K562 (cell line): ENCODE measurements at regions not wholly inside any gene's neighbourhood (a gene's known extent, or its start where the extent isn't known, plus 50 kb on each side); places are given as distances from the start of the nearest gene placed in this dataset.

ENCODE experiments used
- BRD9 ChIP-seq: fragments of 450-650 bp; IDR thresholded peaks from 2 replicates; pipeline ENCODE4 v1.6.1; 2018; ENCODE audit warnings: low read depth; ENCODE audit not compliant: partially characterized antibody
- FOSL1 ChIP-seq: fragments of 200-800 bp; sonication (Bioruptor generic); conservative IDR thresholded peaks from 2 replicates; pipeline ENCODE4 v1.6.1; 2016; ENCODE audit warnings: missing genetic modification characterization, missing compliant biosample characterization
- GABPA ChIP-seq: fragments of 200-800 bp; sonication (Bioruptor generic); conservative IDR thresholded peaks from 2 replicates; pipeline ENCODE4 v1.6.1; 2016; ENCODE audit warnings: low read depth, missing genetic modification characterization, missing compliant biosample characterization
- GTF2E2 ChIP-seq: fragments of 200-800 bp; sonication (Bioruptor generic); IDR thresholded peaks from 2 replicates; pipeline ENCODE4 v1.6.1; 2016; ENCODE audit warnings: missing genetic modification characterization, missing compliant biosample characterization
- POLR2A ChIP-seq: fragments of 450-650 bp; conservative IDR thresholded peaks from 2 replicates; pipeline ENCODE4 v1.6.1; 2016
- POLR2AphosphoS2 ChIP-seq: IDR thresholded peaks from 2 replicates; pipeline ENCODE4 v1.6.1; 2012; ENCODE audit warnings: low read length, improper control_type of control experiment
- RAD51 ChIP-seq: fragments of 450-650 bp; IDR thresholded peaks from 2 replicates; pipeline ENCODE4 v1.7.1; 2016; ENCODE audit warnings: low read depth, mild to moderate bottlenecking, borderline replicate concordance
- REST ChIP-seq, 2 experiments: fragments of 450-650 bp; formaldehyde crosslinking in 1 of 2; IDR thresholded peaks; 2 replicates each; pipeline versions ENCODE4 v1.4.0 to v1.6.1; 2014 to 2020; ENCODE audit warnings: mild to moderate bottlenecking in 2 of 2, borderline replicate concordance in 1 of 2, low read depth in 1 of 2
- RFX5 ChIP-seq: IDR thresholded peaks from 2 replicates; pipeline ENCODE4 v1.6.1; 2011; ENCODE audit warnings: low read depth, mild to moderate bottlenecking, improper control_type of control experiment, low read length
- SP1 ChIP-seq: sonication (generic); formaldehyde crosslinking; IDR thresholded peaks from 2 replicates; pipeline ENCODE4 v1.8.1; 2022; ENCODE audit warnings: mild to moderate bottlenecking, missing genetic modification reagents
- TEAD1 ChIP-seq, 2 experiments: fragments of 450-650 bp in 1 of 2; sonication (generic) in 1 of 2; formaldehyde crosslinking; IDR thresholded peaks; 2 replicates each; pipeline versions ENCODE4 v1.4.0 to v1.8.0; 2020 to 2022; ENCODE audit warnings: mild to moderate bottlenecking in 2 of 2, missing genetic modification reagents in 1 of 2
- ZBTB1 ChIP-seq: sonication (generic); formaldehyde crosslinking; IDR thresholded peaks from 2 replicates; pipeline ENCODE4 v1.8.1; 2023; ENCODE audit warnings: missing genetic modification reagents, low read depth, mild to moderate bottlenecking, borderline replicate concordance
- TF ChIP-seq, protein P1 (sequence below): sonication (generic); formaldehyde crosslinking; IDR thresholded peaks from 2 replicates; pipeline ENCODE4 v1.8.1; 2023; ENCODE audit warnings: mild to moderate bottlenecking, missing genetic modification reagents
- TF ChIP-seq, protein P2 (sequence below), 3 experiments: IDR thresholded peaks in 2 of 3; conservative IDR thresholded peaks in 1 of 3; 2 replicates each; pipeline ENCODE4 v1.5.1; 2011 to 2012; ENCODE audit warnings: low read length in 3 of 3, mild to moderate bottlenecking in 3 of 3, control low read depth in 2 of 3, improper control_type of control experiment in 1 of 3, inconsistent platforms in 1 of 3, low read depth in 1 of 3, mixed read lengths in 1 of 3, moderate library complexity in 1 of 3; ENCODE audit not compliant: insufficient read depth in 2 of 3

DNA sequence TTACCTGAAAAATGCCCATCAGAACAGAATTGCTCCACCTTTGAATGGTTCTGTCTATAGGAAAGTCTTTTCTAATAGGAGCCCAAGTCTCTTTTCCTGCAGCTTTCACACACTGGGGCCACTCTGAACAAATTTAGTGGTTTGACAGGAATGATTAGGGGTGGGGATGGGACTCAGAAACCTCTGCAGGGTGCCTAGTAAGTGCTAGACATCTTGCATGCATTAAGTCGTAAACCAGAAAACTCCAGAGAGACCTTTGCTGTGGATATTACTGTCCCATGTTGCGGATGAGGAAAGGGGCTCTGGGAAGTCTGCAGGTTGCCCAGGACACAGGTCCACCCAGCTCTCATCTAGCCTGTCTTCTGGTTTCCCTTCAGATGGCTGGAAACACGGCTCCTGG, 189.7 kb downstream of the OPA1 start:
- TF ChIP-seq TEAD1 (CRISPR knock-in tag; IDR thresholded peaks at IDR 0.05) (no peak), FOSL1 (tag) (no peak), POLR2AphosphoS2 (no peak), SP1 (CRISPR knock-in tag) (no peak), RAD51 (no peak), GABPA (tag) (no peak), GTF2E2 (tag) (no peak), POLR2A (no peak), ZBTB1 (no peak), RFX5 (no peak), REST (IDR thresholded peaks at IDR 0.05; ENCODE audit: borderline replicate concordance) (no peak), REST (CRISPR knock-in tag; IDR thresholded peaks at IDR 0.05; ENCODE audit: low read depth) (no peak), BRD9 (no peak)
- TF ChIP-seq, protein P1, sequence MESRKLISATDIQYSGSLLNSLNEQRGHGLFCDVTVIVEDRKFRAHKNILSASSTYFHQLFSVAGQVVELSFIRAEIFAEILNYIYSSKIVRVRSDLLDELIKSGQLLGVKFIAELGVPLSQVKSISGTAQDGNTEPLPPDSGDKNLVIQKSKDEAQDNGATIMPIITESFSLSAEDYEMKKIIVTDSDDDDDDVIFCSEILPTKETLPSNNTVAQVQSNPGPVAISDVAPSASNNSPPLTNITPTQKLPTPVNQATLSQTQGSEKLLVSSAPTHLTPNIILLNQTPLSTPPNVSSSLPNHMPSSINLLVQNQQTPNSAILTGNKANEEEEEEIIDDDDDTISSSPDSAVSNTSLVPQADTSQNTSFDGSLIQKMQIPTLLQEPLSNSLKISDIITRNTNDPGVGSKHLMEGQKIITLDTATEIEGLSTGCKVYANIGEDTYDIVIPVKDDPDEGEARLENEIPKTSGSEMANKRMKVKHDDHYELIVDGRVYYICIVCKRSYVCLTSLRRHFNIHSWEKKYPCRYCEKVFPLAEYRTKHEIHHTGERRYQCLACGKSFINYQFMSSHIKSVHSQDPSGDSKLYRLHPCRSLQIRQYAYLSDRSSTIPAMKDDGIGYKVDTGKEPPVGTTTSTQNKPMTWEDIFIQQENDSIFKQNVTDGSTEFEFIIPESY (CRISPR knock-in tag) = no peak
- TF ChIP-seq, protein P2, sequence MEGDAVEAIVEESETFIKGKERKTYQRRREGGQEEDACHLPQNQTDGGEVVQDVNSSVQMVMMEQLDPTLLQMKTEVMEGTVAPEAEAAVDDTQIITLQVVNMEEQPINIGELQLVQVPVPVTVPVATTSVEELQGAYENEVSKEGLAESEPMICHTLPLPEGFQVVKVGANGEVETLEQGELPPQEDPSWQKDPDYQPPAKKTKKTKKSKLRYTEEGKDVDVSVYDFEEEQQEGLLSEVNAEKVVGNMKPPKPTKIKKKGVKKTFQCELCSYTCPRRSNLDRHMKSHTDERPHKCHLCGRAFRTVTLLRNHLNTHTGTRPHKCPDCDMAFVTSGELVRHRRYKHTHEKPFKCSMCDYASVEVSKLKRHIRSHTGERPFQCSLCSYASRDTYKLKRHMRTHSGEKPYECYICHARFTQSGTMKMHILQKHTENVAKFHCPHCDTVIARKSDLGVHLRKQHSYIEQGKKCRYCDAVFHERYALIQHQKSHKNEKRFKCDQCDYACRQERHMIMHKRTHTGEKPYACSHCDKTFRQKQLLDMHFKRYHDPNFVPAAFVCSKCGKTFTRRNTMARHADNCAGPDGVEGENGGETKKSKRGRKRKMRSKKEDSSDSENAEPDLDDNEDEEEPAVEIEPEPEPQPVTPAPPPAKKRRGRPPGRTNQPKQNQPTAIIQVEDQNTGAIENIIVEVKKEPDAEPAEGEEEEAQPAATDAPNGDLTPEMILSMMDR (IDR thresholded peaks at IDR 0.05 in 2 of 3, conservative IDR thresholded peaks at IDR 0.05 in 1 of 3; ENCODE audit: insufficient read depth in 2 of 3, low read depth in 1 of 3, low read length in 3 of 3) = no peak
